Heart right ventricle (tissue), 16 donors: ENCODE measurements at regions not wholly inside any gene's neighbourhood (a gene's known extent, or its start where the extent isn't known, plus 50 kb on each side); places are given as distances from the start of the nearest gene placed in this dataset.

ENCODE experiments used
- ATAC-seq, 8 donors: fragments of 200-7000 bp; cut with Tn5 transposase; one replicate each; pipeline ENCODE4 v1.9.1; 2020; ENCODE audit warnings: mild to moderate bottlenecking in 8 of 8, moderate library complexity in 8 of 8, moderate number of reproducible peaks in 1 of 8
- DNase-seq, 2 donors: peaks; one replicate each; pipeline ENCODE4 v3.0.0-alpha.2; 2020
- H3K27ac ChIP-seq, 10 donors: fragments of 200-600 bp; sonication (generic) in 2 of 10; one replicate each; pipeline versions ENCODE4 v1.5.0 to v1.8.0; 2020 to 2022; ENCODE audit warnings: mild to moderate bottlenecking in 3 of 10
- H3K27me3 ChIP-seq, 7 donors: fragments of 200-600 bp; one replicate each; pipeline ENCODE4 v1.8.0; 2021 to 2022; ENCODE audit warnings: mild to moderate bottlenecking in 2 of 7
- H3K36me3 ChIP-seq, 9 donors: fragments of 200-600 bp; sonication (generic) in 1 of 9; one replicate each; pipeline versions ENCODE4 v1.5.0 to v1.8.0; 2020 to 2022; ENCODE audit warnings: mild to moderate bottlenecking in 2 of 9
- H3K4me1 ChIP-seq, 9 donors: fragments of 200-600 bp; sonication (generic) in 1 of 9; one replicate each; pipeline versions ENCODE4 v1.5.0 to v1.8.0; 2020 to 2022; ENCODE audit warnings: mild to moderate bottlenecking in 4 of 9
- H3K4me3 ChIP-seq, 10 donors: fragments of 200-600 bp; sonication (generic) in 2 of 10; one replicate each; pipeline versions ENCODE4 v1.5.0 to v1.8.0; 2020 to 2022; ENCODE audit warnings: mild to moderate bottlenecking in 7 of 10, moderate library complexity in 2 of 10
- H3K9me3 ChIP-seq, 11 donors: fragments of 200-600 bp in 10 of 11; sonication (generic) in 2 of 11; one replicate each; pipeline versions ENCODE4 v1.5.0 to v1.8.0; 2013 to 2022; ENCODE audit warnings: mild to moderate bottlenecking in 2 of 11, control low read depth in 1 of 11, moderate library complexity in 1 of 11
- CTCF ChIP-seq, 9 donors: fragments of 200-600 bp; sonication (generic) in 2 of 9; IDR thresholded peaks; one replicate each; pipeline versions ENCODE4 v1.5.0 to v1.8.0; 2021 to 2022; ENCODE audit warnings: antibody characterized with exemption in 9 of 9, mild to moderate bottlenecking in 5 of 9, moderate library complexity in 1 of 9
- WGBS, 2 donors: extraction: QIAGEN DNeasy Blood & Tissue Kit; methylation state at CpG; one replicate each; pipeline ENCODE4 v1.1.7; 2013; ENCODE audit warnings: inconsistent platforms in 1 of 2; 5-methylcytosine and 5-hydroxymethylcytosine counted together
- intact Hi-C, 10 donors: fragments of 100-400 bp; cut with DNase I; formaldehyde crosslinking; loops; one replicate each; pipeline versions ENCODE4 v1.11.1 to v1.14.2; 2022
- donor health status: Arrhythmogenic right ventricular cardiomyopathy.
- donor health status: ischemic (EF 13 %, LVEDD 7.1; RV severe dilation, severe dysfunction).
- donor health status: healthy with polysubstance abuse.
- donor health status: DM: no; HTN: yes; CAD: no.
- donor health status: DM: no; HTN: no; CAD: no.
- donor health status: ischemic (EF 25% LVEDD 6.9; RV normal size, moderate dysfunction).
- donor health status: ischemic (EF 25% LVEDD 5.7; RV mildly dilated, moderate dysfunction).
- donor health status: healthy.
- donor health status: DM: yes; HTN: yes; CAD: no.
- donor health status: Ischemic cardiomyopathy.
- donor health status: ischemic (EF 35%, LVEDD 5.7; RV mildly dilated, moderate dysfunction).
- donor health status: nonischemic (EF 11% LVEDD 7.7; RV severe dilation, severe dysfunction).
- donor health status: DM: yes; HTN: yes; CAD: no.
- donor health status: PGD.
- donor health status: ischemic (EF 29% LVEDD 5.4; RV normal size, mild dysfunction).
- donor health status: nonischemic (EF 23%, LVEDD 6.1; RV moderate dilation, normal function).

GRCh38 chr6:86536121-86536520 lies 401.2 kb upstream of the HTR1E start:
- no peak overlapping the region for H3K27ac ChIP-seq
- no peaks in the 10 kb centered on the region for H3K27me3 ChIP-seq
- no peaks in the 10 kb centered on the region for H3K4me1 ChIP-seq
- no peak overlapping the region for H3K4me3 ChIP-seq
- intact Hi-C loops, result no loop called here
- TF ChIP-seq CTCF (IDR thresholded peaks at IDR 0.05), result no peak
- ATAC-seq, result no peak
- DNase-seq, result no peak
- peaks cover 0 to 14% (median 0%) of the 10 kb centered on the region in 11 donors for H3K9me3 ChIP-seq
- no peaks in the 10 kb centered on the region for H3K36me3 ChIP-seq

GRCh38 chr6:86535100-86535499 lies 402.2 kb upstream of the HTR1E start:
- H3K9me3 ChIP-seq, result peaks cover 0 to 12% (median 0%) of the 10 kb centered on the region in 11 donors
- no peak overlapping the region for H3K4me3 ChIP-seq
- H3K27me3 ChIP-seq, result no peaks in the 10 kb centered on the region
- intact Hi-C loops, result no loop called here
- H3K4me1 ChIP-seq, result no peaks in the 10 kb centered on the region
- ATAC-seq, result no peak
- no peak for DNase-seq
- no peaks in the 10 kb centered on the region for H3K36me3 ChIP-seq
- no peak for TF ChIP-seq CTCF (IDR thresholded peaks at IDR 0.05)
- no peak overlapping the region for H3K27ac ChIP-seq
- 25 to 31% methylated on average over 1 of the region's 1 CpG for WGBS, 2 donors

GRCh38 chr6:86529635-86530034 lies 407.7 kb upstream of the HTR1E start:
- H3K36me3 ChIP-seq, result no peaks in the 10 kb centered on the region
- no peak for ATAC-seq
- no peak overlapping the region for H3K4me3 ChIP-seq
- no peaks in the 10 kb centered on the region for H3K4me1 ChIP-seq
- 88 to 90% methylated on average over 1 of the region's 1 CpG for WGBS, 2 donors
- no peak for DNase-seq
- TF ChIP-seq CTCF (IDR thresholded peaks at IDR 0.05), result no peak
- peaks cover 0 to 30% (median 0%) of the 10 kb centered on the region in 11 donors for H3K9me3 ChIP-seq
- H3K27ac ChIP-seq, result no peak overlapping the region
- H3K27me3 ChIP-seq, result no peaks in the 10 kb centered on the region
- intact Hi-C loops, result no loop called here

- no peaks in the 10 kb centered on the region for H3K27me3 ChIP-seq
- no peaks in the 10 kb centered on the region for H3K4me1 ChIP-seq
- no peak for ATAC-seq
- TF ChIP-seq CTCF (IDR thresholded peaks at IDR 0.05), result no peak
- no peak for DNase-seq
- H3K9me3 ChIP-seq, result peaks cover 0 to 59% (median 2%) of the 10 kb centered on the region in 11 donors
- intact Hi-C loops, result no loop called here
- no peak overlapping the region for H3K27ac ChIP-seq
- WGBS, 2 donors, result 0 to 24% methylated on average over 1 of the region's 1 CpG
- H3K4me3 ChIP-seq, result no peak overlapping the region
- no peaks in the 10 kb centered on the region for H3K36me3 ChIP-seq
Observed at GRCh38 chr6:86526238-86526637, 411.1 kb upstream of the HTR1E start.

- no peaks in the 10 kb centered on the region for H3K27me3 ChIP-seq
- ATAC-seq, result no peak
- H3K4me1 ChIP-seq, result no peaks in the 10 kb centered on the region
- WGBS, 2 donors, result 62 to 64% methylated on average over 4 of the region's 4 CpGs
- no peak for TF ChIP-seq CTCF (IDR thresholded peaks at IDR 0.05)
- intact Hi-C loops, result no loop called here
- no peaks in the 10 kb centered on the region for H3K36me3 ChIP-seq
- DNase-seq, result no peak
- H3K27ac ChIP-seq, result no peak overlapping the region
- no peak overlapping the region for H3K4me3 ChIP-seq
- H3K9me3 ChIP-seq, result peaks cover 0 to 7% (median 0%) of the 10 kb centered on the region in 11 donors
Observed at GRCh38 chr6:86516087-86516486, 421.2 kb upstream of the HTR1E start.
